IPS-18a (cell line): ENCODE measurements at regions not wholly inside any gene's neighbourhood (a gene's known extent, or its start where the extent isn't known, plus 50 kb on each side); places are given as distances from the start of the nearest gene placed in this dataset.
"Not testable (repeated sequence)": the region's sequence is repeated elsewhere in the genome, so short reads cannot be mapped to it uniquely, and the experiment has no call there.

Experiments
- H3K27ac ChIP-seq: one replicate; pipeline ENCODE4 v1.5.1; 2013; ENCODE audit warnings: low read length
- H3K27me3 ChIP-seq: one replicate; pipeline ENCODE4 v1.6.1; 2013; ENCODE audit warnings: mild to moderate bottlenecking, low read length; ENCODE audit not compliant: control insufficient read depth, insufficient read depth
- H3K36me3 ChIP-seq: one replicate; pipeline ENCODE4 v1.6.1; 2013; ENCODE audit warnings: low read depth, low read length; ENCODE audit not compliant: control insufficient read depth
- H3K4me1 ChIP-seq: one replicate; pipeline ENCODE4 v1.6.1; 2013; ENCODE audit warnings: low read depth, low read length; ENCODE audit not compliant: control insufficient read depth
- H3K4me3 ChIP-seq: one replicate; pipeline ENCODE4 v1.5.1; 2013; ENCODE audit warnings: low read length
- H3K9ac ChIP-seq: one replicate; pipeline ENCODE4 v1.6.1; 2013; ENCODE audit warnings: mild to moderate bottlenecking, low read length, moderate library complexity
- H3K9me3 ChIP-seq: one replicate; pipeline ENCODE4 v1.6.1; 2013; ENCODE audit warnings: low read depth, low read length; ENCODE audit not compliant: control insufficient read depth

DNA sequence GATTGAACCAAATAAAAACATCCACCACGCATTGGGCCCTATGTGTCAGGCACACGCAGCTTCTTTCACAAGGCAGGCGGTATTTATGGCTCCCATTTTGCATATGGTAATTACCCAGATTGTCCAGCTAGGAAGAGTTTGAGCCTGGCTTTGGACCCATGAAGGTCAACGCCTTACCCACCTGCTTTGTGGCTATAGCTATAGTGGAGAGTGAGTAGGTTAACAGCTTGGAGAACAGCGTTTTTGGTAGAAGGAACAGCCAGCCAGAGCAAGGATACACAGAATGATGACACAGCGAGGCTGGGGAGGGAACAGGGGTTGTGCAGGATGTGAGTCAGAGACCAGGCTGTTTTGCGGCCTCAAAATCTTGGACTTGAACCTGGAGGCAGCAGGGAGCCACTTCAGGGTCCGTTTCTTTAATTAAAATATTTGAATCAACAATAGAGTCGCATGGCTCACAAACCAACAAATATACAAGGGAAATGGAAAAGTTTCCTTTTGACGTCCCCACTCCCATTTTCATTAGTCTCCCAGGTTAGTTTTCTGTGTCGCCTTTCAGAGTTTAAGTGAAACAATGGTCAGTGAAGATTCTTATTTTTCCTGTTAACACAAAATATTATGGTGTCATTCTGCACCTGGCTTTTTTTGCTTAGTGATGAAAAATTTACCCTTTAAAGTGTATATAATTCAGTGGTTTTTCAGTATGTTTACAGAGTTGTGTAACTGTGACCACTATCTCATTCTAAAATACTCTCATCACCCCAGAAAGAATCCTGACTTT lies 118.2 kb upstream of the STX18 start:
- no peaks in the 10 kb centered on the region for H3K4me1 ChIP-seq
- H3K9me3 ChIP-seq: no peaks in the 10 kb centered on the region
- H3K4me3 ChIP-seq: no peak overlapping the region
- no peak overlapping the region for H3K27ac ChIP-seq
- no peak overlapping the region for H3K9ac ChIP-seq
- H3K27me3 ChIP-seq: no peaks in the 10 kb centered on the region
- no peaks in the 10 kb centered on the region for H3K36me3 ChIP-seq

DNA sequence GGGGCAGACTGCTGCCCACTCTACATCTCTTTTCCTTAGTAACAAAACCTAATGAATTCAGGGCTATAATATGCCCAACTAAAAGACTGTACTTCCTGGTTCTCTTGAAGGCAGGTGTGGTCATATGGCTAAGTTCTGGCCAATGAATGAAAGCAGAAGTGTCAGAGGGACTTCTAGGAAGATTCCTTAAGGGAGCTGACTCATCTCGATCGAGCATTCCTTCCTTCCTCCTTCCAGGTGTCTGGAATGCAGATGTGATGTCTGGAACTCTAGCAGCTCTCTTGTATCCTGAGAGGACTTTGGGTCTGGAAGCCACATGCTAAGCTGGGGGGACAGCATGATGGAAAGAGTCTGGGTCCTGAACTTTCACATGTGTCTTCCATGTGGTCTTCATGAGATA lies 116.2 kb upstream of the STX18 start:
- no peak overlapping the region for H3K27ac ChIP-seq
- no peaks in the 10 kb centered on the region for H3K36me3 ChIP-seq
- no peaks in the 10 kb centered on the region for H3K27me3 ChIP-seq
- no peak overlapping the region for H3K4me3 ChIP-seq
- H3K9me3 ChIP-seq: no peaks in the 10 kb centered on the region
- no peaks in the 10 kb centered on the region for H3K4me1 ChIP-seq
- no peak overlapping the region for H3K9ac ChIP-seq

GRCh38 chr4:4656977-4657376 lies 115.1 kb upstream of the STX18 start:
- no peaks in the 10 kb centered on the region for H3K27me3 ChIP-seq
- no peaks in the 10 kb centered on the region for H3K36me3 ChIP-seq
- peaks cover 5% of the 10 kb centered on the region for H3K4me1 ChIP-seq
- no peak overlapping the region for H3K9ac ChIP-seq
- H3K27ac ChIP-seq: no peak overlapping the region
- no peaks in the 10 kb centered on the region for H3K9me3 ChIP-seq
- H3K4me3 ChIP-seq: no peak overlapping the region

DNA sequence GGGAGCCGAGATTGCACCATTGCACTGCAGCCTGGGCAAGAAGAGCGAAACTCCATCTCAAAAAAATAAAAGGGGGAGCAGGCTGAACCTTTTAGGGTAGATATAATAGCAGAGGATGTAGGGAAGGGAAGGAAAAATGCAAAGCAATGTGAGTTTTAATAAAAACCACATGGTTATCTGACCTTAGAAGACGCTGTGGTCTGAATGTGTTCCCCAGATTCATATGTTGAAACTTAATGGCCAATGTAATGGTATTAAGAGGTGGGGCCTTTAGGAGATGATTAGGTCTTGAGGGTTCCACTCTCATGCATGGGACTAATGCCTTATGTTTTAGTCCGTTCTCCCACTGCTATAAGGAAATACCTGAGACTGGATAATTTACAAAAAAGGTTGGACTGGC lies 114.1 kb upstream of the STX18 start:
- Histone ChIP-seq H3K36me3 (no peaks in the 10 kb centered on the region), H3K27ac (no peak overlapping the region), H3K4me1 (peaks cover 8% of the 10 kb centered on the region), H3K9me3 (no peaks in the 10 kb centered on the region), H3K4me3 (no peak overlapping the region), H3K27me3 (no peaks in the 10 kb centered on the region), H3K9ac (no peak overlapping the region)

- H3K9me3 ChIP-seq: no peaks in the 10 kb centered on the region
- peaks cover 8% of the 10 kb centered on the region for H3K4me1 ChIP-seq
- H3K9ac ChIP-seq: no peak overlapping the region
- H3K27ac ChIP-seq: no peak overlapping the region
- H3K36me3 ChIP-seq: no peaks in the 10 kb centered on the region
- H3K27me3 ChIP-seq: no peaks in the 10 kb centered on the region
- no peak overlapping the region for H3K4me3 ChIP-seq
Observed at GRCh38 chr4:4655011-4655410, 113.2 kb upstream of the STX18 start.

DNA sequence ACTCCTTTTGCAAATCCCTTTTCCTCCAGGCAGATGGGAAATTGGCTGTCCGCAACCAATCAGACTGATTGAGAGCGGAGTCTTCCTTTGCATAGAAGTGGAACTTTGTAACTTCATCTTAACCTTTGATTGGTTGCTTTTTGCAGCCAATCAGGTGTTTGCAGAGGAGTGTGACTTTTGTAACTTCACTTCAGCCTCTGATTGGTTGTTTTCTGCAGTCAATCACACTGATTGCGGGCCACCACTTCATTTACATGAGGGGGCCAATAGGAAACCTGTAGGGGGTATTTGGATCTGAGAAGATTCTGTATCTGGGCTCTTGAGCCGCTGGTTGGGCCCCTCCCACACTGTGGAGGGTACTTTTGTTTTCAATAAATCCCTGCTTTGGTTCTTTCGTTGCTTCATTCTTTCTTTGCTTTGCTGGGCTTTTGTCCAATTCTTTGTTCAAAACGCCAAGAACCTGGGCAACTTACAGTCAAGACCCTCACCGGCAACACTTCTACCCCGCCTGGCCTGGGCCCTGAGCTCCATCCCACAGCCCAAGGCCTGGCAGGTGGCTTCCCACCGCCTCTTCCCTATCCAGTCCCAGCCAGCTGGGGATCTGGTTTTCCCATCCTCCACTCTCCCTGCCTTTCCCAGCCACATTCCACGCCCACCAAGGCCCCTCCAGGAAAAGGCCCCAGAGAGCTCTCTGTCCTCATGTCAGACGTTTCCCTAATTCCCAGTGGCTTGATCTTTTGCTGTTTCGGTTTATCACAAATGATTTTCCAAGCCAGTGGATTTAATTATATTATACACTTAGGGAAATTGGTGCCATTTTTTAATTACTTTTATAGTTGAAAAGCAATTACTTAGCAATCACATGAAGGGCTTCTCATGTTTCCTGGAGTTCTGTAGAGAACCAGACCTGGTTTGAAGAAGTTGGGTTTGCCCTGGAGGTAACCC lies 110.2 kb upstream of the STX18 start:
- Histone ChIP-seq H3K4me3 (no peak overlapping the region), H3K4me1 (peaks cover 8% of the 10 kb centered on the region), H3K27me3 (no peaks in the 10 kb centered on the region), H3K9me3 (no peaks in the 10 kb centered on the region), H3K27ac (no peak overlapping the region), H3K9ac (no peak overlapping the region), H3K36me3 (no peaks in the 10 kb centered on the region)

DNA sequence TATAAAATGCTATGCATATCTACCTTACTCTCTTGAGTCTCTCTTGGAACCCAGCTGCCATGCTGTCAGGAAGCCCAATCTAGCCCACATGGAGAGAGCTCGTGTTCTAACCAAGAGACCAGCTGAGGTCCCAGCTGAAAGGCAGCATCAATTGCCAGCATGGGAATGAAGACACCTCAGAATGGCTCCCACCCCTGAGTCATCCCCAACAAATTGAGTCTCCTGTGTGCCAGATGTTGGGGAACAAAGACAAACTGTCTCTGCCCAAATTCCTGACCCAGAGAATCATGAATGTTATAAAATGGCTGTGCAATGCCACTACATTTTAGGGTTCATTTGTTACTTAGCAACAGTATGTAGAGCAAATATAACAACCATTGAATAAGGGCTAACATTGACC lies 105.2 kb upstream of the STX18 start:
- H3K27me3 ChIP-seq: peaks cover 4% of the 10 kb centered on the region
- no peaks in the 10 kb centered on the region for H3K9me3 ChIP-seq
- H3K9ac ChIP-seq: no peak overlapping the region
- H3K36me3 ChIP-seq: no peaks in the 10 kb centered on the region
- H3K4me3 ChIP-seq: no peak overlapping the region
- H3K4me1 ChIP-seq: peaks cover 14% of the 10 kb centered on the region
- no peak overlapping the region for H3K27ac ChIP-seq

- Histone ChIP-seq H3K27me3 (peaks cover 12% of the 10 kb centered on the region), H3K9ac (no peak overlapping the region), H3K4me3 (no peak overlapping the region), H3K27ac (no peak overlapping the region), H3K9me3 (no peaks in the 10 kb centered on the region), H3K36me3 (no peaks in the 10 kb centered on the region), H3K4me1 (peaks cover 24% of the 10 kb centered on the region)
Observed at GRCh38 chr4:4645743-4646142, 103.9 kb upstream of the STX18 start.

DNA sequence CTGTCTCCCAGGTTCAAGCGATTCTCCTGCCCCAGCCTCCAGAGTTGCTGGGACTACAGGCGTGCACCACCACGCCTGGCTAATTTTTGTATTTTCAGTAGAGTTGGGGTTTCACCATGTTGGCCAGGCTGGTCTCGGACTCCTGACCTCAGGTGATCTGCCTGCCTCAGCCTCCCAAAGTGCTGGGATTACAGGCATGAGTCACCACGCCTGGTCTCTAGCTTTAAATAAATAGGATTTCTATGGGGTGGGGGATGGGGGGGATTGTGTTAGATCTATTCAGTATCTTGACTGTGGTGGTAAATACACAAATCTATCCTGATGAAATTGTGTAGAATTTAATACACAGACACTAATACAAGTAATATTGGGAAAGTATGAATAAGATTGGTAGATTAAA lies 102.4 kb upstream of the STX18 start:
- peaks cover 12% of the 10 kb centered on the region for H3K27me3 ChIP-seq
- H3K9me3 ChIP-seq, H3K9ac ChIP-seq, H3K27ac ChIP-seq, H3K4me3 ChIP-seq, H3K36me3 ChIP-seq: not testable (repeated sequence)
- H3K4me1 ChIP-seq: peaks cover 26% of the 10 kb centered on the region

GRCh38 chr4:4643743-4644142 lies 101.9 kb upstream of the STX18 start:
- H3K9ac ChIP-seq, H3K9me3 ChIP-seq, H3K4me3 ChIP-seq, H3K36me3 ChIP-seq, H3K27ac ChIP-seq: not testable (repeated sequence)
- Histone ChIP-seq H3K4me1 (peaks cover 26% of the 10 kb centered on the region), H3K27me3 (peaks cover 12% of the 10 kb centered on the region)

DNA sequence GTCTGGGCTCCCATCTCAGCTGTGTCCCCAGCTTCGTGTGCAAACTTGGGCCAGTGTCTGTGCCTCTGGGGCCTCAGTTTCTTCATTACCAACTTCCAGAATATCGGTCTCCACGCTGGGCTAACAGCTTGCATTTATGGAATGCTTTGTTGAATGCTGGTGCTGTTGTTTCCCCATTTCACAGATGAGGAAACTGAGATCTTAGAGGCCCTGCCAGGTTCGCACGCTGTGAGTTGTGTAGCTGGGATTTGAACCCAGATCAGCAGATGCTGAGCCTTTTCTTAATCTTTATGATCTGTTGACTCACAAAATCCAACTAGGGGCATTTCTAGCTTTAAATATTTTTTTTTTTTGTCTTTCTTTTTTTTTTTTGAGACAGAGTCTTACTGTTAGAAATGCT lies 101.5 kb upstream of the STX18 start:
- Histone ChIP-seq H3K27me3 (peaks cover 12% of the 10 kb centered on the region), H3K36me3 (no peaks in the 10 kb centered on the region), H3K9ac (no peak overlapping the region), H3K27ac (no peak overlapping the region), H3K9me3 (no peaks in the 10 kb centered on the region), H3K4me1 (peaks cover 26% of the 10 kb centered on the region), H3K4me3 (no peak overlapping the region)
